ENCODE measurements at regions not wholly inside any gene's neighbourhood (a gene's known extent, or its start where the extent isn't known, plus 50 kb on each side); places are given as distances from the start of the nearest gene placed in this dataset.

DNA sequence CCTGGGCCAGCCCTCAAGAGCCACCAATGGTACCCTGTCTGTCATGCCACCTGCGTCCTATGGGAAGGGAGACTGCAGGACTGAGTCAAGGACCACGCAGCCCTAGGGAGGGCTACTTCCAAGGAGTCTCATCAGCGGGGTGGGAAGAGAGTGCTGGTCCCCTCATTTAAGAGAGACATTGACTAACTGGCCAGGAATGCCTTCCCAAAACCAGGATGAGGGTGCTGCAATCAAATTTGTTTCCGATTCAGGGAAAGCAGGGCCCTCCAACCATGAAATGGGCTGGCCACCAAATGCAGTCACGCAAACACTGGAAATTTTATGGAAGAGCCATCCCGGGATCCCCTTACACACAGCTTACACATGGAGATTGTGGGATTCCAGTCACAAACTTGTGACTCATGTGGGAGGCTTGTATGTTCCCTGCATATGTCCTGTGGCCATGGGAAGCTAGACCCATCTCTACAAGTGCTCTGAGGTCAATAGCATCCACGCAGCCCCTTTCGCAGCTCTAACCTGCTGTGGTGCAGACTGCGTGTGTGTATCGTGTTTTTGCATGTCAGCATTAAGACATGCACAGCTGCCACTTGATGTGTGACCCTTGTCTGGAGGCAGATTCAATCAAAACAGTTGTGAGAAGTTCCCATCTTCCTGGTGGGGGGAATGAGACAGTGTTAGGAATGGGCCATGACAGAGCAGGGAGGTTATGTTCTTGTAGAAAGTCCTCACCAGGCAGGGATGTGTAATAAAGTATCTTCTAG, 53.0 kb upstream of the CST7 start:
- no peak overlapping the region for H3K9ac ChIP-seq (ENCODE audit: low read depth in 1 of 2, low read length in 2 of 2)
- H3K4me1 ChIP-seq (ENCODE audit: control insufficient read depth in 2 of 2, insufficient read depth in 2 of 2, low read length in 2 of 2): no peaks in the 10 kb centered on the region
- H3K27ac ChIP-seq (ENCODE audit: low read depth in 2 of 2, low read length in 2 of 2): no peak overlapping the region
- no peaks in the 10 kb centered on the region for H3K27me3 ChIP-seq (ENCODE audit: control insufficient read depth in 2 of 2, insufficient read depth in 2 of 2, low read length in 2 of 2)
- no peaks in the 10 kb centered on the region for H3K36me3 ChIP-seq (ENCODE audit: control insufficient read depth in 2 of 2, insufficient read depth in 2 of 2, low read length in 2 of 2)
- no peak overlapping the region for H3K4me3 ChIP-seq (ENCODE audit: low read length in 2 of 2)
- peaks cover 0 to 11% of the 10 kb centered on the region in 2 donors for H3K9me3 ChIP-seq (ENCODE audit: control insufficient read depth in 2 of 2, low read length in 2 of 2)

DNA sequence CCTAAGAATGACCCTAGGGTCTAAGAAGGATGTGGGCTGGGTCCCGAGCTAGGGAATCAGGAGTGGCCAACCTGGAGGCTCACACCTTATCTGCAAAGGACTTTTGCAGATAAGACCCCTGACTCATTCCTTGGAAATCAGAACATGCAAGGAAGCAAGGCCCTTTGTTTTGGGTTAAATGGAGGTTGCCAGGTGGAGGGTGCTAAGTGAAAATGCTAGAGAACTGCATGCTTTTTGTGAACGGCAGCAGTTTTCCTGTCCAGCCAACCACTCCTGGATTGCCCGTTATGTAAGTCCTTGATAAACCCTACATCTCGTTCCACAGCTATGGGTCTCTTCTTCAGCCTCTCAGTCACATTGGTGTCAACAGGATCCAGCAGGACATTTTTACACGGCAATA, 52.1 kb upstream of the CST7 start:
- no peak overlapping the region for H3K9ac ChIP-seq (ENCODE audit: low read depth in 1 of 2, low read length in 2 of 2)
- no peaks in the 10 kb centered on the region for H3K36me3 ChIP-seq (ENCODE audit: control insufficient read depth in 2 of 2, insufficient read depth in 2 of 2, low read length in 2 of 2)
- H3K9me3 ChIP-seq (ENCODE audit: control insufficient read depth in 2 of 2, low read length in 2 of 2): peaks cover 0 to 11% of the 10 kb centered on the region in 2 donors
- H3K4me3 ChIP-seq (ENCODE audit: low read length in 2 of 2): no peak overlapping the region
- H3K27ac ChIP-seq (ENCODE audit: low read depth in 2 of 2, low read length in 2 of 2): no peak overlapping the region
- H3K27me3 ChIP-seq (ENCODE audit: control insufficient read depth in 2 of 2, insufficient read depth in 2 of 2, low read length in 2 of 2): no peaks in the 10 kb centered on the region
- no peaks in the 10 kb centered on the region for H3K4me1 ChIP-seq (ENCODE audit: control insufficient read depth in 2 of 2, insufficient read depth in 2 of 2, low read length in 2 of 2)

DNA sequence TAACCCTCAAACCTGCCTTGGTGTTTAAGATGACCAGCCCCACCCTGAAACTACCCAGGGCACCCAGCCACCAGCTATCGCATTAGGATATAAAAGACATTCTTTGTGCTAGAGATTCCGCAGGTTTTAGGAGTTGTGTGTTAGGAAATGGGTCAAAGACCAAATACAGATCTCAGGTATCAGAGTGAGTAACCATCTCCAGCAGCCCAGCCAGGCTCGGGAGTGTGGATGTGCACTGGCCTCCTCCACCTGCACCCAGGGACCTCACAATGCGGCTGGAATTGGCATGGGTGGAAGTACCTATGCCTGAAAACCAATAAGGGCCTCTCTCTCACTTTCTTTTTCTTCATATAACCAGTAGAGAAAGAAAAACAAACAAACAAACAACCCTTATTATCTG, 51.1 kb upstream of the CST7 start:
- Histone ChIP-seq H3K36me3 (ENCODE audit: control insufficient read depth in 2 of 2, insufficient read depth in 2 of 2, low read length in 2 of 2) (no peaks in the 10 kb centered on the region), H3K27ac (ENCODE audit: low read depth in 2 of 2, low read length in 2 of 2) (no peak overlapping the region), H3K4me3 (ENCODE audit: low read length in 2 of 2) (no peak overlapping the region), H3K4me1 (ENCODE audit: control insufficient read depth in 2 of 2, insufficient read depth in 2 of 2, low read length in 2 of 2) (no peaks in the 10 kb centered on the region), H3K9ac (ENCODE audit: low read depth in 1 of 2, low read length in 2 of 2) (no peak overlapping the region), H3K27me3 (ENCODE audit: control insufficient read depth in 2 of 2, insufficient read depth in 2 of 2, low read length in 2 of 2) (no peaks in the 10 kb centered on the region), H3K9me3 (ENCODE audit: control insufficient read depth in 2 of 2, low read length in 2 of 2) (peaks cover 0 to 11% of the 10 kb centered on the region in 2 donors)

DNA sequence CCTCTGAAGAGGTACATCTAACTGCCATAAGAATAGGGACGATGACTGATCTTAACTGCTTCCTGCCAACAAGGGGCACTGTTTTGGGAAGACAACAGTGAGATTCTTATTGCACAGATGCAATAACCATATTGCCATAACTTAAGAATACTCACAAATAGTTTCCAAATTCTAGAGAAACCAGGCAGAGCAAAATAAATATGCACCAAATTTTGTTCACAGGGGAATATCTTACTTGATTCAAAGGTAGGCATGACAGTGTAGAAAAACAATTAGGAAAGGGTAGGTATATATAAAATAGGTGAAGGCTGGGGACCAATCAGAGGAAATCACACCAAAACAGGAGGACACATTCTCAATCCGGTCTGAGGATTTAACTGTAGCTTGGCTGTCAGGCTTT, 49.9 kb upstream of the CST7 start:
- no peaks in the 10 kb centered on the region for H3K36me3 ChIP-seq (ENCODE audit: control insufficient read depth in 2 of 2, insufficient read depth in 2 of 2, low read length in 2 of 2)
- H3K27me3 ChIP-seq (ENCODE audit: control insufficient read depth in 2 of 2, insufficient read depth in 2 of 2, low read length in 2 of 2): no peaks in the 10 kb centered on the region
- H3K9me3 ChIP-seq (ENCODE audit: control insufficient read depth in 2 of 2, low read length in 2 of 2): peaks cover 0 to 11% of the 10 kb centered on the region in 2 donors
- H3K4me1 ChIP-seq (ENCODE audit: control insufficient read depth in 2 of 2, insufficient read depth in 2 of 2, low read length in 2 of 2): no peaks in the 10 kb centered on the region
- H3K27ac ChIP-seq (ENCODE audit: low read depth in 2 of 2, low read length in 2 of 2): no peak overlapping the region
- H3K4me3 ChIP-seq (ENCODE audit: low read length in 2 of 2): no peak overlapping the region
- no peak overlapping the region for H3K9ac ChIP-seq (ENCODE audit: low read depth in 1 of 2, low read length in 2 of 2)

All from mucosa of rectum (tissue), 2 donors.